Astrocyte of the cerebellum (primary cell): ENCODE measurements at regions not wholly inside any gene's neighbourhood (a gene's known extent, or its start where the extent isn't known, plus 50 kb on each side); places are given as distances from the start of the nearest gene placed in this dataset.

Source experiments
- DNase-seq: peaks from one replicate; pipeline ENCODE4 v3.0.0-alpha.2; 2011; ENCODE audit warnings: low read depth
- H3K4me3 ChIP-seq: 2 replicates; pipeline ENCODE4 v1.5.1; 2011; ENCODE audit warnings: mild to moderate bottlenecking, low read depth, low read length, moderate library complexity
- CTCF ChIP-seq: IDR thresholded peaks from 2 replicates; pipeline ENCODE4 v1.5.1; 2012; ENCODE audit warnings: low read length, low read depth, moderate library complexity, mild to moderate bottlenecking; ENCODE audit errors: missing control alignments
- in situ Hi-C: cut with HindIII; loops from 2 replicates; pipeline ENCODE4 v1.10.0; 2017; ENCODE audit warnings: low sequenced_read_pairs

GRCh38 chr7:54687462-54688212 is 71.4 kb downstream of the SEC61G start:
- DNase-seq = no peak
- H3K4me3 ChIP-seq = no peak overlapping the region
- no peak for TF ChIP-seq CTCF
- in situ Hi-C loops = no loop called here

- in situ Hi-C loops = no loop called here
Observed at GRCh38 chr7:54680377-54681005, 78.5 kb downstream of the SEC61G start.

GRCh38 chr7:54679490-54679817 is 79.6 kb downstream of the SEC61G start:
- no peak for TF ChIP-seq CTCF
- in situ Hi-C loops = no loop called here
- no peak overlapping the region for H3K4me3 ChIP-seq
- DNase-seq = no peak

More at GRCh38 chr7:54680377-54681005, 78.5 kb downstream of the SEC61G start:
- DNase-seq = no peak
- no peak overlapping the region for H3K4me3 ChIP-seq
- TF ChIP-seq CTCF = no peak

GRCh38 chr7:54678763-54679489 is 80.1 kb downstream of the SEC61G start:
- no peak for TF ChIP-seq CTCF
- H3K4me3 ChIP-seq = no peak overlapping the region
- in situ Hi-C loops = no loop called here
- DNase-seq = no peak

GRCh38 chr7:54674891-54675290 is 84.1 kb downstream of the SEC61G start:
- in situ Hi-C loops = no loop called here
- DNase-seq = no peak
- H3K4me3 ChIP-seq = no peak overlapping the region
- TF ChIP-seq CTCF = no peak

- in situ Hi-C loops = no loop called here
Observed at GRCh38 chr7:54672519-54672918, 86.5 kb downstream of the SEC61G start.

More at GRCh38 chr7:54672519-54672918, 86.5 kb downstream of the SEC61G start:
- no peak for DNase-seq
- H3K4me3 ChIP-seq = no peak overlapping the region
- no peak for TF ChIP-seq CTCF
